Central memory CD4-positive, alpha-beta T cell (primary cell): ENCODE measurements at regions not wholly inside any gene's neighbourhood (a gene's known extent, or its start where the extent isn't known, plus 50 kb on each side); places are given as distances from the start of the nearest gene placed in this dataset.
"Not testable (repeated sequence)": the region's sequence is repeated elsewhere in the genome, so short reads cannot be mapped to it uniquely, and the experiment has no call there.

Experiments used
- DNase-seq: peaks from one replicate; pipeline ENCODE4 v3.0.0; 2022

DNA sequence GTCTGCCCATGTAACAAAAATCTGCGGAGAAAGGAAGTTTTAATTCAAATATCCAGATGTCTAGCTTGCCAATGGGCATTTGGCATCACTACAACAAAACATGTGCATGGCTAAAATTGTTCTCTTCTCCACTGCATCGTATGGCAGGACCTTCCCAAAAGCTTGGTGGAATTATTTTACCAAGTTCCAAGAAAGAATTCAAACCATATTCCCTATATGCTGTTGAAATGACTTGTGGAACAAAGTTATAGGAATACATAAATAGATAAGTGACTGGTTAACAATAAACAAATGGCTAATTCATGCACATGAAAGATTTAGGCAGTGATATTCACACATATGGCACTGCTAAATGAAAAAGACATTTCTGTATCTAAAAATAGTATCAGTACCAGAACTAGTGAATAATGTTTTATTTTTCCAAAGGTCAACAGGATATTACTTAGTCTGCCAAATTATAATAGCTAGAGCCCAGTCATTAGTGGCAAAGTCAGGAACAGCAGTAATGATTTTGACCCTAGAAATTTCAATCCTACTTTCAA is 425.4 kb upstream of the VRK2 start:
- no peak for DNase-seq

DNA sequence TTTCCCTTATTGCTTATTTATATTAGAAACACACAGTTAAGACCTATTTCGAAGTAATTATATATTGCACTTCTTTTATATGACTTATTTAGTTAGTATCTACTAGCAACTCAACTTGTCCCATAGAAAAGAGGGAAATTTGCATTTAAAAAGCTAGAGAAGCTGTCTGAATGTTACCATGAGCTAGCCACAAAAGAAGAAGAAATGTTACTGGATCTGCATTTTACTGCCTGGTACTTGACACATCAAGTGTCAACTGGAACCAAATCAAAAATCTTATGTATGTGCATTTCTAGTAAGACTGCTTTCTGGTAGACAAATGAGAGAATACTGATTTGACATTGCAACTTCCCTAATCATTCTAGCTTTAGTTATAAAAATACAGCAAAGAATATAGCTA is 424.6 kb upstream of the VRK2 start:
- no peak for DNase-seq

DNA sequence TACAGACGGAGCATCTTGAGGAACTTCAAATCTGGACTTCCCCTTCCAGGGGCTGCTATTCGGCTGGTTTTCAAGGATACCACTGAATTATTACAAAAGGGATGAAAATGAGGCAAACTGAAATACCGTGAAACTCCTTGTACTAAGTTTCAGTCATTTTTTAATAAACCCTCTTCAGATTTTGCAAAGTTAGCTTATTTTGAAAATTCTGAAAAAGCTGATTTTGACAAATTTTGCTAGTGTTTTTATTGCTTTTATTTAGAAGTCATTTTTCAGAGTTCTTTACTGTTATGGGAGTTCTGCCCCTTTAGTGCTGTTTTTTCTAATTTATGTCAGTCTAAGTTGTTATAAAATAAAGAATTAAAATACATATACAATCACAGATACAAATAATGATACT is 390.4 kb upstream of the VRK2 start:
- DNase-seq = no peak

DNA sequence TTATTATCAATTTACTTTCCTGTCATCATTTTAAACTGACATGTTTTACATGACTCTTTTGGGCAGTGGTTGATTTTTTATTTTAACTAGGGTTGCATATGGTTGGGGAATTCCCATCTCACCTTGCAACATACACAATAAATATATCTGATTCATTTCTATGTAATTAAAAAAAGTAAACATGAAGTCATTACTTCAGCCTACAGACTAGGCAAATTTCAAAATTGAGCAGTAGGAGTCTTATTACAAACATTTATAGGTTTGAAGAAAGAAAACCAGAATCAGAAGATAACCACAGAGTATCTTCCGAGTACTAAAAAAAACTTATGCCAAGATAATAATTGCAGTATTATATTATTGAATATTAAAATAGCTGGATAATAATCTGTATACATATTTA is 377.0 kb upstream of the VRK2 start:
- no peak for DNase-seq

DNA sequence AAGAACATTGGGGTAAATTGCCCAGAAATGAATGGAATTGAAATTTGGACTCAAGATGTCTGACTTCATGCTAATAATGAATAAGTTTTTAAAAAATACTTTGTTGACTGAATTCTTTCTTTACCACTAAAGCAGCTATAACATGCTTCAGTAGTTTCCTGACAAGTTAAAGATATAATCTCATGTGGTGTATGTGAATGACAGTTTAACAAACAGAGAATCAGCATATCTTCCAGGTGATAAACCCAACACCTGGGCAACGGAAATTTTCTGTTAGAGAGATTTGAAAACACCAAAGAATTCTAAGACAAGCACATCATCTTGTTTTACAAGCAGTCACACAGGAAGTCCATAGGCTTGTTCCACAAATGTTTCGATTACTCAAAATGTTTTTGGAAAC is 372.6 kb upstream of the VRK2 start:
- DNase-seq = no peak

DNA sequence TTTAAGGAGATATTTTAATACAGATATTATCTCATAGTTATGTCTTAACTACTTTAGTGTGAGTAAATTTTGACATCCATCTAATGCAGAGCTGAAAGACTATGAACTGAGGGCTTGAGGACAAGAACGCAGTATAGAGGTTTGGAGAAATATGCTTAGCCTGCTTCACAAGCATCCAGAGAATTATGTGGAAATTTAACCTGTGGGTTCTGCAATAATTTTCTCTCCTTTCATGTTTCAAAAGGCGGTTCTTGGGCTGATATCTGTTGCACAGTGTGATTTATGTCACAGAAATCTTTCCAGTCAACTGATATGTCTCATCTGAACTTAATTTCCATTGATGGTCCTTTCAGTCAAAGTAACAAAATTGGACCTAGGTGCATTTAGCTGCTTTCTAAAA is 371.9 kb upstream of the VRK2 start:
- DNase-seq = no peak

DNA sequence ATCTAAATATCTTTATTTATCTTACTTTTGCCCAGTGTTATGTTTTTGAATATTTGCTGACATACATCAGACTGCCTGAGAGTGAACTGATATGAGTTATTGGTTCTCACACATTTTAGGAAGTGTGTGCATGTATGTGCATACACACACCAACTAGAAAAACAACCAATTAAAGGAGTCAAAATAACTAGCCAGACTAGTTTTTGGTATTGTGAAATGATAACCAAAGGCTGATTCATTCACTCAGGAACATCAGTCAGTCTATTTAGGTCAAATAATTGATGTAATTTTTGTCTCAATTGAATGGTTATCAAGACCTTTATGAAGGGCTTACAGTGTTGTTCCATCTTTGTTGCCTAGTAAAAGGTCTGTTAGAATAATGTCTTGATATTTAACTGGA is 369.3 kb upstream of the VRK2 start:
- DNase-seq = no peak

DNA sequence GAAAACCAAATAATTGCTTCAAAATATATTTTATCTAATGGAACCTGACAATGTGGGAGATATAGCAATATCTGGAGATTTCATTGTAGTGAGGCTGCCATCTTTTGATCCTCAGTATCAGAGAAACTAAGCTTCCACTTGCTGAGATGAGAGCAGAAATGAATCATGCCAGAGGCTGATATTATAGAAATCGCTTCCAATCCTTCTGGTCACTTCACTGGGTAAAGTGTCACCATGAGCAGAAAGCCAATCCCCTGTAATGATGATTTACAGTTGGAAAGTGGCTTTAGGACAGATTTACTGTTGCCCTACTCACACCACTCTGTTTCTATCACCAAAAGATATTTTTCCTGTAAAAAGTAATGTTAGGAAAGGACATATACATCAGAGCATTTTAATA is 365.0 kb upstream of the VRK2 start:
- DNase-seq = no peak

DNA sequence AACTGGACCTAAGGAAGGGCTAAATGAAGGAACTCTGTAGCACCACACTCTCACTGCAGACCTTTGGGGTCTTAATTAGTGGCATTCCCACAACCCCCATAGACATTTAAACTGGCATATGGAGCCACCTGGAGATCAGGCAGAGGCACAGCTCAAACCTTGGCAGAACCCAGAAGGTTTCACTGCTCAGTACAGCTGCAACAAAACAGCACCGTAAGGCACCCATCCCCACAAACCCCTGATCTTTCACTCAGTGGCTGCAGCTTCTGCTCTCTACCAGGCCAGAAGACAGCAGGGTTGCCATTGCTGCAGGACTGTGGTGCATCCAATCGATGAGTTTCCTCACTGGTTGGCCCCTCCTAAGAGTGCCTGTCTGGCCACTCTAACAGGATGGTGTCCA is 361.6 kb upstream of the VRK2 start:
- no peak for DNase-seq

DNA sequence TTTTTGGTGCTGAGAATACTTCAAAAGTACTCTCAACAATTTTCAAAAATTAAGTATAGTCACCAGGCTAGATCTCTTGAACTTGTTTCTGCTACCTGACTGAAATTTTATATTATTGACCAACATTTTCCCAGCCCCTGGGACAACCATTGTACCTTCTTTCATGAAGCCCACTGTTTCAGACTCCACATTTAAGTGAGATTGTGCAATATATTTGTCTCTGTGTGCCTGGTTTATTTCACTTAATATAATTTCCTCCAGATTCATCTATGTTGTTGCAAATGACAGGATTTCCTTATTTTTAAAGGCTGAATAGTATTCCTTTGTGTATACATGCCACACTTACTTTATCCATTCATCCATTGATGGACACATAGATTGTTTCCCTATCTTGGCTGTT is 354.2 kb upstream of the VRK2 start:
- no peak for DNase-seq

DNA sequence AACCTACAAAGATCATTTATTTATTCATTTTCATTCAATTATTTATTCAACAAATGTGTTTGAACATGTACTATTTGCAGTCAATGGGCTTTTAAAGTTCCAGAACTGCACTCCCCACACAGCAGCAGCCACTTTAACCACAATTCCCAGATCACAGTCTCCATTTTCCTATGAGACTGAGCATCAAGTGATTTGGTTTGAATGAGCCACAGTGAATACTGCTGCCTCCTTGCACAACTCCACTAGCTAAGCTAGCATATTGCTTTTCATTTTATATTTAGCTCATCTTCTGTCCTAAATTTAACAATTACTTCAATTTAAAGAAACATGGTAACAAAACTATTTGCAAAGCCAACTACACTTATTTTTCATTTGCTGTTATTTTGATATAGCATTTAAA is 353.4 kb upstream of the VRK2 start:
- DNase-seq = no peak

DNA sequence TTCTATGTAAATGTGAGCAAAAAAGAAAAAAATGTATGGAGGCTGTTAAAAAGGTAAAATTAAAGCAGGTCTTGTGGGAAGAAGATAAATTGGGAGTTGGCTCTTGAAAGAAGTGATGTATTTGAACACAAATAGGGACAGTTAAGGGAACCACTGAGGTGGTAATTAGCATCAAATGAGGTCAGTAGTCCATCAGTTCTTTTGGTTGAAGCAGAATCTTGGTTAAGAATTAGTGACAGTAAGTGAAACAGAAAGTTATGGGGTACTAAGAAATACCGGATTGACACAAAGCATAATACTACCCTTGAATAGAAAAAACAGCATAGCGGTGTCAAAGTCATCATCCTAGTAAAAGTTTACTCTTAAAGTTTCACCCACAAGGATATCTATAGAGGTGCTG is 352.6 kb upstream of the VRK2 start:
- no peak for DNase-seq

DNA sequence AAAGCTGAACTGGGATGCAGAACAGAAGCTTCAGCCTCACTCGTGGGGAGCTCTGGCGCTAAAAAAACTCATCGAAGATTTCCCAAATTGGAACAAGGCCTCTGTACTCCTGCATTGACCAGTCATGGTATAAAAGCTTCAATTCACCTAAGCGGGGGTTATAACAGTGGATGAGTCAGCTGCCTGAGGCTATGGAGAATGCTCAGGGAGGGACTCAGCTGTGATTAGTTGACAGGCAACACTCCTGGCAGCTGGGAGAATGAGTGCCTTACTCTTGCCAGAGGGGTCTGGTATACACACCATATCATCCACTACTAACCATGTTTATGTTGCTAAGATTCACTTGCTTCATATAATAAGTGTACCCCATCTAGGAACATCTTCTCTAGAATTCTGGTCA is 350.6 kb upstream of the VRK2 start:
- DNase-seq = no peak

DNA sequence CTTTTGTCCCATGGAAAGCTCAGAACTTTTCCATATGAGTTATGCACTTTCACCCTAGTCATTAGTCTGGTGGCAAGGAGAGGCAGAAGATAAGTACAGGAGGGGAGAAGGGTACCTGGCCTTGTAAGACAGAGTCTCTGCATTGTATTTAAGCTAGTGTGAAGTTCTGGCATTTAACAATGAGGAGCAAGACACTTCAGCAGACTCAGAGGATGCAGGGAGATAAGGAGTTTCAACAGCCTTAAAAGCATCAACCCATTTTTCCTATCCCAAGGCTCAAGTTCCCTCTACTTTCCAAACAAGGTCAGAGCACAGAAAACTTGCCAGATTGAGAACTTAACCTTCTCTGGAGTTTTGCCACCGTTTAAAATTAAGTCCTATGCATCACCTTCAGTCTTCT is 348.2 kb upstream of the VRK2 start:
- no peak for DNase-seq

DNA sequence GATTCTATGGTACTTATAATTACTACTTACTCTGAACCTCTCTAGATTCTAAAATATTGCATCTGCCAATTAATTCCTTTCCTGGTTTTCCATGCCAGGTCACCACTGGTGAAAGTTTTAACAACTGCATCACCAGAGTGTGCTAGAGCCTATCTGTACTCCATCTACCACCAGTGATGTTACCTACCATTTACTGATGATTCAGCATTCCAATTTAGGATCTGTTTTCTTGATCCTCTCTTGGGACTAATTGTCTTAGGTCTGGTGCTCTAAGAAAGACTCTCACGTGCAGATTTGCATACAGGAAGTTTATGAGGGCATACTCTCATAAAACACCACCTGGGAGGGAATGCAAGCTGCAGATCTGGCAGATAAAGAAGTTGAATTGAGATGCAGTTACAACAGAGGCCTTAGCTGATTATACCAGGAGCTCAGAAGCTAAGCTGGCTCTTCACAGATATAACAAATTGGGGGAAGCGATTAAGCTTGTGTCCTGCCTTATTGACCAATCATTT is 347.6 kb upstream of the VRK2 start:
- DNase-seq = no peak

DNA sequence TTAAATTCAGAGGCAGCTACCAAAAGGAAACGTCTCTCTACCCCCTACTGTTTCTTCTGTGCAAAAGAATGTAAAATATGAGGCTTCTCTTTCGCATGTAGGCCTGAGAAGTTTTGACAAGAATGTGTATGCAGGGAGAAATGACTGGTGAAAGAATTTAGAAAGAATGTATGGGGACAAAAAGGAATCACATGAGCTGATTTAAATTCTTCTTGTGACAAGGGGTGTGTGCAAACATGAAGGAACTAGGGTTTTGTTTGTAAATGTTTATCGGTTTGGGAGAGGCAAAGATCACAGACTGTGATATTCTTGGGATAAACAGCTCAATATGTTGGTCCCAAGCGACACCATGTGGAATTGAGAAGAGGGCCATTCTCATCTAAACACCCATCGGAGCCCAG is 345.2 kb upstream of the VRK2 start:
- no peak for DNase-seq

DNA sequence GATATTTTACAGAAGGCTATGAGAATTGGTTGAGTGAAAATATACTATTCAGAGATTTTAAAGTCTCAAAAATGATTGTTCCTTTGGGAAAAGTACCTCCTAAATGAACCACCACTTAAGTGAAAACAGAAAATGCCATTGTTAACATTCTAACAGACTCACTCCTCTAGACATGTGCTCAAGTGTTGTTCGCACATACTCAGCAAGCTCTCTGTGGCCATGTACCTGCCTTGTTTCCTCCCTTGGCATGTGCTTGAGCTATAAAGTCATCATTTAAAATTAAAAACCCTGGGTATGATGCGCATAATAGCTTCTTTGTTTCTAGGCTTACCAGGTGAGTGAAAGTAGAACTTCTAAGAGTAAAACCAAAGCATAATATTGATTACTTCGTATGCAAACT is 343.2 kb upstream of the VRK2 start:
- DNase-seq = no peak

DNA sequence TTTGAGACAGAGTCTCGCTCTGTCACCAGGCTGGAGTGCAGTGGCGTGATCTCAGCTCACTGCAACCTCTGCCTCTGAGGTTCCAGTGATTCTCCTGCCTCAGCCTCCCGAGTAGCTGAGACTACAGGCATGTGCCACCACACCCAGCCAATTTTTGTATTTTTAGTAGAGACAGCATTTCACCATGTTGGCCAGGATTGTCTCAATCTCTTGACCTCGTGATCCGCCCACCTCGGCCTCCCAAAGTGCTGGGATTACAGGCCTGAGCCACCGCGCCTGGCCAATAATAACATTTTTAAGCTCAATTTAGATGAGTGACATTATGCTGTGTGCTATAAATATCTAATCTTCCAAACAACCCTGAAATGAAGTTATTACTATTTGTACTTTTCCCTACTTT is 338.8 kb upstream of the VRK2 start:
- DNase-seq = not testable (repeated sequence)

DNA sequence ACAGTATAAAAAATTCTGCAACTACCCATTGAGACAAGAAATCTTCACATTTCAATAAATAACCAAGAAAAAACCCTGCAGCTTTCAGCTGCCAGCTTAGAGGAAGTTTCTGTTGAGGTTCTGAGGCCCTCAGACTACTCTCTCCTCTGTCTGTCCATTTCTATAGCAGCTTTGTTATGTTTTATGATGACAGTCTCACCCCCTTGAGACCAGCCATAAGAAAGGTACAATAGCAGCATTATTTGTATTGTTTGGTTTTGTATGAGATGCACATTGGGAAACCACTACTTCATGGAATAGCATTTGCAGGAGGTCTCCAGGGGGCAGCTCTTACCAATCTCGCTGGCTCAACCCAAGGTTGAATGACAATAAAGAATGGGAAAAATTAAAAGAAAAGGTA is 334.6 kb upstream of the VRK2 start:
- DNase-seq = no peak

DNA sequence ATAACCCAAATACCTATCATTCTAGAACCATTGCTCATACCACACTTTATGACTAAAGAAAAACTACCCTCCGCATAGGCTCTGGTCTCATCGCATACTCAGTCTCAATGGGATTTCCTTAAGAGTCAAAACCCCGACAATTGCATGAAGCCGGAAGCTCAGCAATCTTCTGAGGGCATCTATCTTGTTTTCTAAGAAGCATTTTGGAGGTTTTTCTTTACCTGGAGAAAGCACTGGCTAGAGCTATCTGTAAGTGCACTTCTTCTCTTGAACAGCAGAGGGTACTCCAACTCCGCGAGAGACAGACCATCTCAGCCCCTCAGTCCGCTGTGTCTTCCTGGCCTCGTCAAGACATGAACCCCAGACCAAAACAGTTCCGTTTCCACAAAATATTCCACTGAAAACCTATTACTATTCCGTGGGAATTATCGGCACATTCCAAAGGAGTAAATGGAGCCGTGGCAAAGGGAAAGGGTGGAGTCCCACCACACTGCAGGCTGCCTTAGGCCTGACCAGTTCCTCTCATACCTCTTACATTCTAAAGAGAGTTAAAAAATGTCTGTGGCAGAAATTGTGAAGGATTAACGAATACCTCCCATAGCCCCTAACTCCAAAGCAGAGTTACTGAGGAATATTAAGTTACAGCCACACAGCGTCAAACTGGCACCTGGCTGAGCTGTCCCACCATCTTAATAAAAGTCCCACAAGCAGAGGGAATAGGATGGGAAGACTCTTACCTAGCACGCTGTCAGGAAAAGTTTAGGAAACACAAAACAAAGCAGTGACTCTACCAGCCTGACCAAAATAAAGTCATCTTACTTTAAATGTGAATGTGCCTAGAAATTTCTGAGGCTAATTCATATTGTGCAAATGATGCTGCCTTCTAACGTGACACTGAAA is 325.6 kb upstream of the VRK2 start:
- no peak for DNase-seq

DNA sequence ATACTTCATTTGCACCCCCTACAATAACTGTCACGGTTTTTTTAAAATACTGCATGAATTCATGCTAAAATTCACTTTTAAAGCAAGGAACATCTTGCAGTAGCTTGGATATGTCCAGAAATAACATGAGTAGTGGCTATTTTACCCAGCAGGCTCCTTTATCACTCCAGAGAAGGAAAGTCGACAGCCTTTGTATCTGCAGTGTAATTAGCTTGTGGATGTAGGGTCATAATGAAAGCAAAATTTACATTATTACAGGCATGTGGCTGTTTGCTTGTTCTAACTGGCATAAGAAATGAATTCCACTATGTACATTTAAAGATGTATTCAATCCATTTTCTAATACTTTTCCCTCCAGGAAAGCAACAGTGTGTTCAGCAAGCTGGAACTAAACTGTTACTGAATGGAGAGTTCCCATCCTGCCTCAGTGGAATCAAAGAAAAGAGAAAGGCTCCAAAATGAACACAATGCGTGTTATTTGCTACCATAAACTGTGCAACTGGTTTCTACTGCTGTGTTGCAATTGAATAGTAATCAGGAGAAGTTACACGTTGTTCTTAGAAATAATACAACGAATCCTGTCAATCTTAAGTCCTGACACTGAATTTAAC is 321.2 kb upstream of the VRK2 start:
- DNase-seq = no peak

DNA sequence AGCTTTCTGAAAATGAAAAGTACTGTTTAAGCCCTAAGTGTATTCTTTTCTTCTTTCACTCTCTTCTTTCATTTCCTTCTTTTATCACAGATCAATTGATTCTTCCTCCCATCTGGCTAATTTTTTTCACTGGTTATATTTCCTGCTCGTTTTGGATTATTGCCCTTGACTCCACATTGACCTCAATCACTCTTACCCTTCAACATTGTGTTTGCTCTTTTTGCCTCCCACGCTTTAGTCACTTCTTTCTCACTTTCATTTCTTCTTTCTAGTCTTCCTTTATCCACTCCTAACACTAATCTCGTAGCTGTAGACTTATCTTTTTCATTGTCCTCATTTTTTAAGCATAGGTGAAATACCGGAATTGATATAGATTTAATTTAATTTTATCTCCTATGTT is 320.3 kb upstream of the VRK2 start:
- DNase-seq = no peak

DNA sequence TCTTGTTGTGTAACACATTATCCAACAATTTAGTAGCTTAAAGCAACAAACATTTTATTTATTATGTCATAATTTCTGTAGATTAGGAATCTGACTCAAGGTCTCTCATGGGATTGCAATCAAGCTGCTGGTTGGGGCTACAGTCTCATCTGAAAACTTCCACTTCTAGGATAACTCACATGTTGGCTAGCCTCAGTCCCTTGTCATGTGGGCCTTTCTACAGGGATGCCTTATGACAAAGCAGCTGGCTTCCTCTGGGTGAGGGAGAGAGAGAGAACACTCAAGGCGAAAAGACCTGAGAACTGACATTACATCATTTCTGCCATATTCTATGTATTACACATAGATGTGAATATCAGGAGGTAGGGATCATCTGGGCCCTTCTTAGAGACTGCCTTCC is 317.9 kb upstream of the VRK2 start:
- no peak for DNase-seq

DNA sequence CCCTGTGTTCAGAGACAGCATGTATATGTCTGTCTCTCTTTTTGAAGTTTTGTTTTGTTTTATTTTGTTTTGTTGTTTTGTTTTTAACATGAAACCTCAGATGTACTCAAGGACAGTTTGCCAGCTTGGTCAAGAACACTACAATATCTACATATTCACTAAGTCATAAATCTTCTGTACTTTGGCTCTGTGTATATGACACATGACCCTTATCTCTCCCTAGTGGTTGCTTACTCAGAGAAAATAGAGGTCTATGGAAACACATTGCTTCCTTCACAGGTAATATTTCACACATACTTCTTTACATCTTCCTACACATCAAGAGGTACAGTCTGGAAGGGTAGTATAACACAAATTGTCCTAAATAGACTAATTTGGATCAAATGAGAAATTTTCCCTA is 312.6 kb upstream of the VRK2 start:
- DNase-seq = no peak
